Keratinocyte (primary cell): ENCODE measurements at regions not wholly inside any gene's neighbourhood (a gene's known extent, or its start where the extent isn't known, plus 50 kb on each side); places are given as distances from the start of the nearest gene placed in this dataset.

ENCODE experiments used
- EZH2 ChIP-seq: IDR thresholded peaks from one replicate; pipeline ENCODE4 v1.6.1; 2012; ENCODE audit warnings: inconsistent platforms, mild to moderate bottlenecking, low read length, moderate library complexity
- TF ChIP-seq, protein P1 (sequence below), 3 experiments: IDR thresholded peaks in 1 of 3; conservative IDR thresholded peaks in 1 of 3; optimal IDR thresholded peaks in 1 of 3; 2 replicates in 2 of 3; 3 replicates in 1 of 3; pipeline versions ENCODE3 to v1.5.1; 2011; ENCODE audit warnings: low read length in 3 of 3, mild to moderate bottlenecking in 3 of 3, moderate library complexity in 2 of 3, control low read depth in 1 of 3, inconsistent platforms in 1 of 3; ENCODE audit not compliant: insufficient read depth in 2 of 3; ENCODE audit errors: extremely low read depth in 1 of 3

DNA sequence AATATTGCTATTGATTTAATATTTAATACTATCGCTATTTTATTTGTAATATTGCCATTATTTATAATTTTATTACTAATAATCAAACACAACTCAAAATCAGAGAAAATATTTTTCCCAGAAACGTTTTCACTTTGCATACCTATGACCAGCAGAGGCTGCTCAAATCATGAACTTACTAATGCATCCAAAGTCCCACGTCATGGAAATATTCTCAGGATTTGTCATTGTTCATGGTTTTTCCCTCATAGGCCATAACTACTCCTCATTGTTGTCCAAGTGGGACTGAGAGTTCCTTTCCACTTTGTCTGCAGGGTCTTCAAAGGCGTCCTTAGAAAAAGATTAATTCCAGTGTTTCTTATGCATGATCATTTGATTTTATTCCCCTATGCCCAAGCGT lies 344.8 kb downstream of the THBS2 start:
- TF ChIP-seq, protein P1, sequence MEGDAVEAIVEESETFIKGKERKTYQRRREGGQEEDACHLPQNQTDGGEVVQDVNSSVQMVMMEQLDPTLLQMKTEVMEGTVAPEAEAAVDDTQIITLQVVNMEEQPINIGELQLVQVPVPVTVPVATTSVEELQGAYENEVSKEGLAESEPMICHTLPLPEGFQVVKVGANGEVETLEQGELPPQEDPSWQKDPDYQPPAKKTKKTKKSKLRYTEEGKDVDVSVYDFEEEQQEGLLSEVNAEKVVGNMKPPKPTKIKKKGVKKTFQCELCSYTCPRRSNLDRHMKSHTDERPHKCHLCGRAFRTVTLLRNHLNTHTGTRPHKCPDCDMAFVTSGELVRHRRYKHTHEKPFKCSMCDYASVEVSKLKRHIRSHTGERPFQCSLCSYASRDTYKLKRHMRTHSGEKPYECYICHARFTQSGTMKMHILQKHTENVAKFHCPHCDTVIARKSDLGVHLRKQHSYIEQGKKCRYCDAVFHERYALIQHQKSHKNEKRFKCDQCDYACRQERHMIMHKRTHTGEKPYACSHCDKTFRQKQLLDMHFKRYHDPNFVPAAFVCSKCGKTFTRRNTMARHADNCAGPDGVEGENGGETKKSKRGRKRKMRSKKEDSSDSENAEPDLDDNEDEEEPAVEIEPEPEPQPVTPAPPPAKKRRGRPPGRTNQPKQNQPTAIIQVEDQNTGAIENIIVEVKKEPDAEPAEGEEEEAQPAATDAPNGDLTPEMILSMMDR (optimal IDR thresholded peaks at IDR 0.05 in 1 of 3, IDR thresholded peaks at IDR 0.05 in 1 of 3, conservative IDR thresholded peaks at IDR 0.05 in 1 of 3; ENCODE audit: extremely low read depth in 1 of 3, insufficient read depth in 2 of 3, low read length in 3 of 3), result no peak
- TF ChIP-seq EZH2, result no peak
